ENCODE measurements at regions not wholly inside any gene's neighbourhood (a gene's known extent, or its start where the extent isn't known, plus 50 kb on each side); places are given as distances from the start of the nearest gene placed in this dataset.

GRCh38 chr2:133941666-133942065, 312.2 kb upstream of the MGAT5 start:
- DNase-seq (ENCODE audit: low read depth in 2 of 2) = no peak

- DNase-seq (ENCODE audit: low read depth in 2 of 2) = no peak
Measured at GRCh38 chr2:133942398-133942797, 311.5 kb upstream of the MGAT5 start.

- DNase-seq (ENCODE audit: low read depth in 2 of 2) = no peak
Measured at GRCh38 chr2:133943108-133943507, 310.8 kb upstream of the MGAT5 start.

- DNase-seq (ENCODE audit: low read depth in 2 of 2) = no peak
Measured at GRCh38 chr2:133945089-133945488, 308.8 kb upstream of the MGAT5 start.

GRCh38 chr2:133947057-133947456, 306.8 kb upstream of the MGAT5 start:
- no peak for DNase-seq (ENCODE audit: low read depth in 2 of 2)

- DNase-seq (ENCODE audit: low read depth in 2 of 2) = no peak
Measured at GRCh38 chr2:133948610-133949290, 305.1 kb upstream of the MGAT5 start.

- DNase-seq (ENCODE audit: low read depth in 2 of 2) = no peak
Measured at GRCh38 chr2:133949595-133949994, 304.3 kb upstream of the MGAT5 start.

GRCh38 chr2:133951209-133951608, 302.7 kb upstream of the MGAT5 start:
- no peak for DNase-seq (ENCODE audit: low read depth in 2 of 2)

- no peak for DNase-seq (ENCODE audit: low read depth in 2 of 2)
Measured at GRCh38 chr2:133952420-133952819, 301.5 kb upstream of the MGAT5 start.

GRCh38 chr2:133952896-133953295, 301.0 kb upstream of the MGAT5 start:
- DNase-seq (ENCODE audit: low read depth in 2 of 2) = no peak

- DNase-seq (ENCODE audit: low read depth in 2 of 2) = no peak
Measured at GRCh38 chr2:133953524-133953923, 300.3 kb upstream of the MGAT5 start.

GRCh38 chr2:133954636-133955035, 299.2 kb upstream of the MGAT5 start:
- no peak for DNase-seq (ENCODE audit: low read depth in 2 of 2)

GRCh38 chr2:133955169-133955568, 298.7 kb upstream of the MGAT5 start:
- DNase-seq (ENCODE audit: low read depth in 2 of 2) = no peak

- no peak for DNase-seq (ENCODE audit: low read depth in 2 of 2)
Measured at GRCh38 chr2:133956434-133956935, 297.4 kb upstream of the MGAT5 start.

GRCh38 chr2:133957724-133958480, 296.0 kb upstream of the MGAT5 start:
- DNase-seq (ENCODE audit: low read depth in 2 of 2) = no peak

- no peak for DNase-seq (ENCODE audit: low read depth in 2 of 2)
Measured at GRCh38 chr2:133959066-133959465, 294.8 kb upstream of the MGAT5 start.

- no peak for DNase-seq (ENCODE audit: low read depth in 2 of 2)
Measured at GRCh38 chr2:133966720-133967304, 287.1 kb upstream of the MGAT5 start.

- no peak for DNase-seq (ENCODE audit: low read depth in 2 of 2)
Measured at GRCh38 chr2:133967326-133967725, 286.5 kb upstream of the MGAT5 start.

GRCh38 chr2:133968446-133968845, 285.4 kb upstream of the MGAT5 start:
- DNase-seq (ENCODE audit: low read depth in 2 of 2) = no peak

- DNase-seq (ENCODE audit: low read depth in 2 of 2) = no peak
Measured at GRCh38 chr2:133970641-133971040, 283.2 kb upstream of the MGAT5 start.

GRCh38 chr2:133972297-133972696, 281.6 kb upstream of the MGAT5 start:
- DNase-seq (ENCODE audit: low read depth in 2 of 2) = no peak

- no peak for DNase-seq (ENCODE audit: low read depth in 2 of 2)
Measured at GRCh38 chr2:133972786-133973185, 281.1 kb upstream of the MGAT5 start.

GRCh38 chr2:133974353-133974752, 279.5 kb upstream of the MGAT5 start:
- DNase-seq (ENCODE audit: low read depth in 2 of 2) = no peak
